NT2/D1 (cell line): ENCODE measurements at regions not wholly inside any gene's neighbourhood (a gene's known extent, or its start where the extent isn't known, plus 50 kb on each side); places are given as distances from the start of the nearest gene placed in this dataset.

ENCODE experiments used
- SUZ12 ChIP-seq: IDR thresholded peaks from 2 replicates; pipeline ENCODE4 v1.6.1; 2011; ENCODE audit not compliant: insufficient read length, insufficient read depth; ENCODE audit errors: extremely low read depth
- YY1 ChIP-seq: IDR thresholded peaks from 2 replicates; pipeline ENCODE4 v1.6.1; 2011; ENCODE audit not compliant: insufficient read length, insufficient read depth
- ZNF274 ChIP-seq: IDR thresholded peaks from 2 replicates; pipeline ENCODE4 v1.6.1; 2011; ENCODE audit warnings: mild to moderate bottlenecking, low read depth, low read length

DNA sequence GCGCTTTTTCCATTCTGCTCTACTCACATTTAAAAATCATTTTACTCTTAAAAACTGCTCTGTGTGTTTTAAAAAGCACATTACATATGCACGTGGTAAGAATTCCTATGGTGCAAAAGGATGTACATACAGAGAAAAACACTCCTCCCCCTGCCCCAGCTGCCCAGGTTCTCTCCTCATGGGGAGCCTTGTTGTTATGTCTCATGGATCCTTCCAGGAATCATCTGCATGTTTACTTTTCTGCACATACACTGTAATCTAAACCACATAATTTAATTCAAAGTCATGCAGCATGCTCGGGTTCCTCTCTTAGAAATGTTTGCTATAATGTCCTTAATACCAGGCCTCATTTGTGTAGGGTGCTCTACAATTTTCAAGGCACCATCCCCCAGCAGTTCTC lies 243.3 kb downstream of the LOXHD1 start:
- no peak for TF ChIP-seq YY1
- TF ChIP-seq ZNF274, result no peak
- TF ChIP-seq SUZ12, result no peak
